Body of pancreas (tissue), 4 donors: ENCODE measurements at regions not wholly inside any gene's neighbourhood (a gene's known extent, or its start where the extent isn't known, plus 50 kb on each side); places are given as distances from the start of the nearest gene placed in this dataset.

Experiments used
- POLR2A ChIP-seq, 3 donors: fragments of 450-650 bp; IDR thresholded peaks; one replicate each; pipeline ENCODE4 v1.6.1; 2016; ENCODE audit warnings: antibody characterized with exemption in 3 of 3, mild to moderate bottlenecking in 2 of 3
- TF ChIP-seq, protein P1 (sequence below), 7 experiments: fragments of 450-650 bp in 4 of 7; fragments of 200-600 bp in 3 of 7; sonication (generic) in 3 of 7; IDR thresholded peaks; one replicate each; pipeline ENCODE4 v1.5.1; 2016 to 2019; ENCODE audit warnings: antibody characterized with exemption in 7 of 7

- TF ChIP-seq POLR2A (IDR thresholded peaks at IDR 0.05) = no peak
- TF ChIP-seq, protein P1, sequence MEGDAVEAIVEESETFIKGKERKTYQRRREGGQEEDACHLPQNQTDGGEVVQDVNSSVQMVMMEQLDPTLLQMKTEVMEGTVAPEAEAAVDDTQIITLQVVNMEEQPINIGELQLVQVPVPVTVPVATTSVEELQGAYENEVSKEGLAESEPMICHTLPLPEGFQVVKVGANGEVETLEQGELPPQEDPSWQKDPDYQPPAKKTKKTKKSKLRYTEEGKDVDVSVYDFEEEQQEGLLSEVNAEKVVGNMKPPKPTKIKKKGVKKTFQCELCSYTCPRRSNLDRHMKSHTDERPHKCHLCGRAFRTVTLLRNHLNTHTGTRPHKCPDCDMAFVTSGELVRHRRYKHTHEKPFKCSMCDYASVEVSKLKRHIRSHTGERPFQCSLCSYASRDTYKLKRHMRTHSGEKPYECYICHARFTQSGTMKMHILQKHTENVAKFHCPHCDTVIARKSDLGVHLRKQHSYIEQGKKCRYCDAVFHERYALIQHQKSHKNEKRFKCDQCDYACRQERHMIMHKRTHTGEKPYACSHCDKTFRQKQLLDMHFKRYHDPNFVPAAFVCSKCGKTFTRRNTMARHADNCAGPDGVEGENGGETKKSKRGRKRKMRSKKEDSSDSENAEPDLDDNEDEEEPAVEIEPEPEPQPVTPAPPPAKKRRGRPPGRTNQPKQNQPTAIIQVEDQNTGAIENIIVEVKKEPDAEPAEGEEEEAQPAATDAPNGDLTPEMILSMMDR (IDR thresholded peaks at IDR 0.05) = no peak
These were observed 118.6 kb upstream of the TAPT1 start for GRCh38 chr4:16344853-16345252.
